CD4-positive, alpha-beta T cell treated with Interleukin-6 for 4 hours (primary cell): ENCODE measurements at regions not wholly inside any gene's neighbourhood (a gene's known extent, or its start where the extent isn't known, plus 50 kb on each side); places are given as distances from the start of the nearest gene placed in this dataset.

Experiments used
- DNase-seq: peaks from one replicate; pipeline ENCODE4 v3.0.0-alpha.2; 2020; ENCODE audit warnings: mixed read lengths

GRCh38 chr6:90463359-90463758 lies 123.5 kb downstream of the MAP3K7 start:
- peak; percentile 69 for DNase-seq

- no peak for DNase-seq
Observed at GRCh38 chr6:90462102-90462501, 124.8 kb downstream of the MAP3K7 start.

DNA sequence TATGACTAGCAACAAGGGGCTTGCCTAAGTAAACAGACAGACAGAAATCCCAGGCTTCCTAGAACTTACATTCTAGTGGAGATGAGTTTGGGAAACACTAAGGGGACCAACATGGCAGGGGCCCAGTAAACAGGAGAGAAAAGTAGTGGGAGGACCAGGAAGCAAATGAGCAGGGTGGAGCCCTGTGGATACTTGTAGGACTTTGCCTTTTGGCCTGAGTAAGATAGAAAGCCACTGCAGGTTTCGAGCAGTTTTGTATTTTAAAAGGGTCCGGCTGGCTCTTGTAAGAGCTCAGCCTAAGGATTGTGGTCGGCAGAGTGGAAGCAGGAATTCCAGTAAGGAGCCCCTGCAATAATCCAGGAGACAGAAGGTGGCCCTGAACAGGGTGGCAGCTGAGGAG lies 125.5 kb downstream of the MAP3K7 start:
- DNase-seq: no peak

- peak; percentile 58 for DNase-seq
Observed at GRCh38 chr6:90460051-90460450, 126.8 kb downstream of the MAP3K7 start.

DNA sequence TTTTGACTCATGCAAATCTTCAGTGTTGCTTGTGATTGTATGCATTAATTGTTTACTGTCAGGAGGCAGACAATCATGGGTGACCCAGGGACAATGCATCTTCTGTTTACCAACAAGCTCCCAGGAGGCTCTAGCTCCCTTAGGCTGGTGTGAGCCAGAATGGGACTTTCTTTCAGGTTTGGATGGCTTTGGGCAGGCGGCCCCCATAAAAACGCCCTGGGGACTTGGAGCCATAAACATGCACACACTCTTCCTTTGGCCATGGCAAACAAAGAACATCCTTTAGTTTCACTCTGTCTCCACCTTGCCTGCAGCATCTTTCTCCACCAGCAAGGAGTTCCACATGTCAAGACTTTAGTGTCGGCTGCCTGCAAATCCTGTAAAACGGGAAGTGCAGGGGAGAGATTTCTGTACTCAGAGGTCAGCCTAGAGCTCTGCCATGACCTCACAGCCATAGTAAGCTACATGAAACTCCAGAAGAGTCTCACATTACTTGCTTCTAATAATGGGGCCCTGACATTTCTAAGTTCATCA lies 127.6 kb downstream of the MAP3K7 start:
- no peak for DNase-seq

- peak; percentile 78 for DNase-seq
Observed at GRCh38 chr6:90458353-90459224, 128.3 kb downstream of the MAP3K7 start.

DNA sequence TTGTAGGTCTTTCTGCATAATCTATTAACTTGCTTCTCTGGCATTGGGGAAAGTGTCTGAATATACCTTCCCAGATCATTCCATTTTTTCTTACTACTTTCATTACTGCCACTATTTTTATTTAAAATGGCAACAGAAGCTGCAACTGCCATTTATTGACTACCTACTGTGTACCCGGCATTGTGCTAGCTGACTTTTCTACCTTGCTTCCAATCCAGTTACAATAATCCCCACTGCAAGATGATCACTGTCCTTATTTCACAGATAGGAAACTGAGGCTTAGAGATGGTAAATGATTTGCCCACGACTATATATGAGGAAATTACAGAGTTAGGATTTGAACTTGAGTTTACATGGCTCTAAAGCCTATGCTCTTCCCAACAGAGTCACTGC lies 129.0 kb downstream of the MAP3K7 start:
- DNase-seq: no peak

DNA sequence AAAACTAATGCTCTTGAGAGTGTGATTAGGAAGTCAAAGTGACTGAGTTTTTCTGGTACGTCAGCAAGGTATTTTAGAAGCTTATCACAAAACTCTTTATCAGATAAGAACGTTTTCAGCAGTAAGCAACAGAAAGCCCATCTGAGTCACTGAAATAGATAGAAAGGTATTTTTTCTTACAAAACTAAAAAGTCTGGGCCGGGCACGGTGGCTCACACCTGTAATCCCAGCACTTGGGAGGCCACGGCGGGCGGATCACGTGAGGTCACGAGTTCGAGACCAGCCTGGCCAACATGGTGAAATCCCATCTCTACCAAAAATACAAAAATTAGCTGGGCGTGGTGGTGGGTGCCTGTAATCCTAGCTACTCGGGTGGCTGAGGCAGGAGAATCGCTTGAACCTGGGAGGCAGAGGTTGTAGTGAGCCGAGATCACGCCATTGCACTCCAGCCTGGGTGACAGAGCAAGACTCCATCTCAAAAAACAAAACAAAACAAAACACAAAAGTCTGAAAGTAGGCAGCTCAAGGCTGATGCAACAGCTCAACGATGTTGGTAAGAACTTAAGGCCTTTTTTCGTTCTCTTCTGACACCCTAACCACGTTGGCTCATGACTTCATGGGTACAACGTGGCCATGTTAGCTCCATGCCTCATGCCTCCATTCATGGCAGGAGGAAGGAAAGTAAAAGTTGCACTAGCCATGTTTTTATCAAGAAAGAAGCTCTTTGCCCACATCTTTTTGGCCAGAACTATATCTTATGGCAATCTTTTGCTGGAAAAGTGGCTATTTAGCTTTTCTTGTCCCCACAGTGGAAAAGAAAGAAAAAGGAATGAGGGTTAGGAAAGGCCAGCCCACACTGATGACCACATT lies 129.6 kb downstream of the MAP3K7 start:
- DNase-seq: peak; percentile 21

DNA sequence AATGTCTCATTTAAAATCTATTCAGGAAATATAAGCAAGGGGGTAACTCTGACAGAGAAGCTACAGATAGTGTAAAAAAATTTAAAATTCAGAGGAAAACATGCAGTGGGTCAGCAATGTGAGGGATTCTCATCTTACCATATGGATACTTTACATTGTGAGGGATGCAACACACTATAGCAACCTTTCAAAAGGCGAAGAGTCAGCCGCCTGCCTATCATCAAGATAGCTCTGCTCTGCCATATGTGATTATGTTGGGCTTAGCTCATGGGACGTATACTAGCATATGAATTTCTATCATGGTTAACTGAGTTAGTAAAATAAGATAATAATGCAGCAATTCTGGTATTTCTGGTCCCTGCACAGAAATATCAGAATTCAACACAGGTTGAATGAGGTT lies 130.9 kb downstream of the MAP3K7 start:
- DNase-seq: no peak

- DNase-seq: no peak
Observed at GRCh38 chr6:90454836-90455427, 131.9 kb downstream of the MAP3K7 start.

GRCh38 chr6:90450268-90450953 lies 136.5 kb downstream of the MAP3K7 start:
- no peak for DNase-seq

GRCh38 chr6:90449311-90449710 lies 137.6 kb downstream of the MAP3K7 start:
- DNase-seq: no peak

- no peak for DNase-seq
Observed at GRCh38 chr6:90448836-90449235, 138.0 kb downstream of the MAP3K7 start.

GRCh38 chr6:90446164-90446563 lies 140.7 kb downstream of the MAP3K7 start:
- DNase-seq: no peak

- DNase-seq: no peak
Observed at GRCh38 chr6:90445533-90446108, 141.3 kb downstream of the MAP3K7 start.

GRCh38 chr6:90444160-90444714 lies 142.6 kb downstream of the MAP3K7 start:
- DNase-seq: no peak

GRCh38 chr6:90442366-90442765 lies 144.5 kb downstream of the MAP3K7 start:
- DNase-seq: no peak

DNA sequence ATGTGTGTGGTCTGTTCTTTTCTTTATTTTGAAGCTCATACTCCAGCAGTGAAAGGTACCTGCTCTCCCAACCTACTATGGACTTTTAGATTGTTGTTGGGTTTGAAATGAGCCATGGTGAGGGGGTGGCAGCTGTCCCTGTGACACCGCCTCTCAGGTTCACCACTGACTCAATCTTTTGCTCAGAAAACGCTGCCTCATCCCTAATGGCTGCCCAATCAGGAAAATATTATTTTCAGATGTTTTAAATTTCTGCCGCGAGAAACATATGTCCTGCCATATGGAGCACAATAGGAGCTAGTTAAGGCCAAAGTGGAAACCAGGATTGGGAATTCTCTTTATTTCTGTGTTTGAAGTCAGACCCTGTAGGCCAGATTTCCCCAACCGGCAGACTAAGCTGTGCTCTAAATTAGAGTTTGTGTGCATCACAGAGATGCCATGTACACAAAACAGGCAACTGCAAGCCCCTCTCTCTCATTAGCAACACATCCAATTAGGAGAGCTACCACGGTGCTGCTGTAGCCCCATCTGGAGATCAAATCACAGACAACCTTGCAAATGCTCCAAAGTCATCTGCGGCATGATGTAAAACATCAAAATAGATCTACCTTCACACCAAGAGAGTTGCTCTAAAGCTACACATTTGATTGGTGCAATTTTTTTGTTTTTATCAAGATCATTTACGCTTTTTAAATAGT lies 144.1 kb upstream of the BACH2 start:
- DNase-seq: no peak

DNA sequence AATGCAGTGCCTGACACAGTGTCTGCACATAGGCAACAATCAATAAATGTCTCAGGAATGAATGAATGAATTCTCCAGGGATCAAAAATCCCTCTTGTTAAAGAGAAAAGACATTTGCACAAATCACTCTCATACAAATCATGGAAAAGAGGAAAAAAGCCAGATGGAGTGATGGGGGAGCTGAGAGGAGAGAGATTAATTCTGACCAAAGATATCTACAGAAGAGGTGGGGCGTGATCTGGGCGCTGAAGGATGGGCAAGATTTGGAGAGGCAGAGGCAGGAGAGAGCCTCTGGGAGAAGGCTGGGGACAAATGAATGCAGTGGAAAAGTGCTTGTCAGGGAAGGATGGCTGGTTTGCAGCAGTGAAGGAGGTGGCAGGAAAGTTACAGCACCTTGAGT lies 142.9 kb upstream of the BACH2 start:
- no peak for DNase-seq

- DNase-seq: no peak
Observed at GRCh38 chr6:90436403-90436802, 139.8 kb upstream of the BACH2 start.

GRCh38 chr6:90435207-90435899 lies 138.7 kb upstream of the BACH2 start:
- DNase-seq: no peak
